Adrenal gland (tissue), 5 donors: ENCODE measurements at regions not wholly inside any gene's neighbourhood (a gene's known extent, or its start where the extent isn't known, plus 50 kb on each side); places are given as distances from the start of the nearest gene placed in this dataset.

Experiments used
- POLR2A ChIP-seq, 2 donors: fragments of 450-650 bp; IDR thresholded peaks; one replicate each; pipeline ENCODE4 v1.6.1; 2017; ENCODE audit warnings: antibody characterized with exemption in 2 of 2, mild to moderate bottlenecking in 2 of 2, moderate library complexity in 1 of 2
- TF ChIP-seq, protein P1 (sequence below), 6 experiments: fragments of 450-650 bp in 4 of 6; fragments of 200-600 bp in 2 of 6; sonication (generic) in 1 of 6; IDR thresholded peaks; 1 replicate in 5 of 6; 2 replicates in 1 of 6; pipeline versions ENCODE4 v1.5.1 to v1.8.0; 2016 to 2021; ENCODE audit warnings: antibody characterized with exemption in 6 of 6, mild to moderate bottlenecking in 2 of 6, moderate library complexity in 1 of 6
- donor health status: DM: no; HTN: no; CAD: no.

GRCh38 chr2:30321466-30321865, 90.1 kb downstream of the LBH start:
- TF ChIP-seq, protein P1, sequence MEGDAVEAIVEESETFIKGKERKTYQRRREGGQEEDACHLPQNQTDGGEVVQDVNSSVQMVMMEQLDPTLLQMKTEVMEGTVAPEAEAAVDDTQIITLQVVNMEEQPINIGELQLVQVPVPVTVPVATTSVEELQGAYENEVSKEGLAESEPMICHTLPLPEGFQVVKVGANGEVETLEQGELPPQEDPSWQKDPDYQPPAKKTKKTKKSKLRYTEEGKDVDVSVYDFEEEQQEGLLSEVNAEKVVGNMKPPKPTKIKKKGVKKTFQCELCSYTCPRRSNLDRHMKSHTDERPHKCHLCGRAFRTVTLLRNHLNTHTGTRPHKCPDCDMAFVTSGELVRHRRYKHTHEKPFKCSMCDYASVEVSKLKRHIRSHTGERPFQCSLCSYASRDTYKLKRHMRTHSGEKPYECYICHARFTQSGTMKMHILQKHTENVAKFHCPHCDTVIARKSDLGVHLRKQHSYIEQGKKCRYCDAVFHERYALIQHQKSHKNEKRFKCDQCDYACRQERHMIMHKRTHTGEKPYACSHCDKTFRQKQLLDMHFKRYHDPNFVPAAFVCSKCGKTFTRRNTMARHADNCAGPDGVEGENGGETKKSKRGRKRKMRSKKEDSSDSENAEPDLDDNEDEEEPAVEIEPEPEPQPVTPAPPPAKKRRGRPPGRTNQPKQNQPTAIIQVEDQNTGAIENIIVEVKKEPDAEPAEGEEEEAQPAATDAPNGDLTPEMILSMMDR (IDR thresholded peaks at IDR 0.05) = no peak
- no peak for TF ChIP-seq POLR2A (IDR thresholded peaks at IDR 0.05)
